ENCODE measurements at regions not wholly inside any gene's neighbourhood (a gene's known extent, or its start where the extent isn't known, plus 50 kb on each side); places are given as distances from the start of the nearest gene placed in this dataset.

DNA sequence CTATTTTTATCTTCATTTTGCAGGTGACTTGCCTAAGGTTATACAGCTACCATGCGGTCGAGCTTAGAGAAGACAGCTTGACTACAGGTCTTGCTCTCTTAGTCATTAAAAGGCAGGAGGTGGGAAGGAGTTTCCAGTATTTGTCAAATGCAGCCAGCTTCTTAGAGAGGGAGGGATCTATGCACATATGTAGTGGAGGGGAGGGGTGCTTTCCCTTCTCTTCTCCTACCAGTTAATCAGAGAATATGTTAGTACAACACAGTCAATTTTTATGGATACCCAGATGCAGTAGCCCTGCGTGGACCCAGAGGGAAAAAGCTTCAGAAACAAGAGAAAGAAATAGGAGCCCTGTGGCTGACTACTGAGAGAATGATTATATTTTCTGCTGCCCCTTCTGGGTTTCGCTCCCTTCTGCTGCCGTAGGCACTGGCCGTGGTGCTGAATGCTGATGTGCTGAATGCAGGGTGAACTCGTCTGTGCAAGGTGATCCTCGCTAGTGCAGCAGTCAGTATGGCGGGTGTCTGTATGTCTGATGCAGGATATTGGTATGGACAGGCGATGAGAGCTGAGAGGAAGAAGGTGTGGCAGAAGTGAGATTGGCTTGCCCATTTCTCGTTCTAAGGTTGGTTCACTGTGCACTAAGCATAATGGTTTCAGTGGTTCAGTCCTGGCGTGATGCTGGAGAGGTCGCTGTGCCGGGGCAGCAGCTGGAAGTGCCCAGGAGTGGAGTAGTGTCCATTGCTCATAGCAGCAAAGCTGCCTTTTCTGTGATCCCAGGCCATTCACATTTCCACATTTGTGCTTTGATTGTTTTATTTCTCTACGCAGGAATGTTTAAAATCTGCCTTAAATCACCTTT is 189.2 kb upstream of the PODXL start:
- H3K4me2 ChIP-seq (ENCODE audit: insufficient read depth, low read length) = no peak overlapping the region
- no peaks in the 10 kb centered on the region for H3K9me3 ChIP-seq (replicated peaks; ENCODE audit: control insufficient read depth, insufficient read depth, low read length)
- no peak overlapping the region for H3K4me3 ChIP-seq (replicated peaks in 1 of 3; ENCODE audit: insufficient read depth in 1 of 3, low read depth in 1 of 3, low read length in 3 of 3)
- ChIA-PET POLR2A (no interaction called here), CTCF (interaction anchor here (1.2 kb wide), 1 partner anchor 11 kb away, joined by 3 read pairs; no protein-coding TSS in a partner anchor)
- H3K9me1 ChIP-seq (replicated peaks; ENCODE audit: control insufficient read depth, extremely low read depth, insufficient read depth, low read length) = no peaks in the 10 kb centered on the region
- H3K27ac ChIP-seq (ENCODE audit: insufficient read depth, low read depth, low read length) = no peak overlapping the region
- DNase-seq (ENCODE audit: low read depth, low spot score) = peak; percentile 50
- H2AFZ ChIP-seq (ENCODE audit: low read depth, low read length) = no peak overlapping the region
- H3K27me3 ChIP-seq (ENCODE audit: control insufficient read depth in 2 of 2, insufficient read depth in 2 of 2, low read length in 2 of 2) = peaks cover 0 to 2% of the 10 kb centered on the region in 2 experiments
- dilution Hi-C loops (cut with MboI; ENCODE audit: extremely low pct_ligation_motif_present, low sequenced_read_pairs) (no loop called here), intact Hi-C loops (cut with micrococcal nuclease) (no loop called here)
- peak; percentile 67 for FAIRE-seq
- H3K79me2 ChIP-seq (ENCODE audit: control insufficient read depth, insufficient read depth, low read length) = no peaks in the 10 kb centered on the region
- H3K9ac ChIP-seq (replicated peaks; ENCODE audit: extremely low read depth, insufficient read depth, low read length) = no peak overlapping the region
- no peak for TF ChIP-seq POLR2A (IDR thresholded peaks at IDR 0.05; ENCODE audit: low read depth, low read length)
- TF ChIP-seq, protein P1, sequence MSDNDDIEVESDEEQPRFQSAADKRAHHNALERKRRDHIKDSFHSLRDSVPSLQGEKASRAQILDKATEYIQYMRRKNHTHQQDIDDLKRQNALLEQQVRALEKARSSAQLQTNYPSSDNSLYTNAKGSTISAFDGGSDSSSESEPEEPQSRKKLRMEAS (IDR thresholded peaks at IDR 0.05; ENCODE audit: insufficient read depth, insufficient read length) = no peak
- TF ChIP-seq JUN (IDR thresholded peaks at IDR 0.05; ENCODE audit: borderline replicate concordance, insufficient read depth, insufficient read length, low read depth) = no peak
- TF ChIP-seq POLR2AphosphoS5 (IDR thresholded peaks at IDR 0.05; ENCODE audit: insufficient read depth, low read depth, low read length) = no peak
- no peak for TF ChIP-seq MYC (IDR thresholded peaks at IDR 0.05; ENCODE audit: low read depth, low read length)
- no peak for TF ChIP-seq FOS (IDR thresholded peaks at IDR 0.05; ENCODE audit: borderline replicate concordance, insufficient read depth, low read length)
- no peak for TF ChIP-seq GATA2 (IDR thresholded peaks at IDR 0.05; ENCODE audit: insufficient read depth, insufficient read length, low read depth, low read length)
- no peak for TF ChIP-seq CTCF (IDR thresholded peaks at IDR 0.05; ENCODE audit: extremely low read depth in 1 of 2, insufficient read depth in 1 of 2, low read depth in 1 of 2, low read length in 2 of 2)
- no peak for TF ChIP-seq EZH2 (IDR thresholded peaks at IDR 0.05; ENCODE audit: borderline replicate concordance, low read depth, low read length, severe bottlenecking)
- no peaks in the 10 kb centered on the region for H3K36me3 ChIP-seq (ENCODE audit: control insufficient read depth in 2 of 2, extremely low read depth in 1 of 2, insufficient read depth in 2 of 2, low read length in 2 of 2)
- H4K20me1 ChIP-seq (replicated peaks; ENCODE audit: control insufficient read depth, extremely low read depth, insufficient read depth, low read length) = no peaks in the 10 kb centered on the region
- BruUV-seq (replicated peaks) = no TSS peak
- H3K4me1 ChIP-seq (ENCODE audit: control insufficient read depth, extremely low read depth, insufficient read depth, low read length) = no peaks in the 10 kb centered on the region
